Keratinocyte (primary cell): ENCODE measurements at regions not wholly inside any gene's neighbourhood (a gene's known extent, or its start where the extent isn't known, plus 50 kb on each side); places are given as distances from the start of the nearest gene placed in this dataset.

ENCODE experiments used
- DNase-seq: peaks from one replicate; pipeline ENCODE4 v3.0.0-alpha.2; 2011; ENCODE audit warnings: low read depth, missing footprints, low spot score
- FAIRE-seq: peaks from 2 replicates; lab custom pipeline; 2011; peaks lifted over from hg19 to GRCh38; lab: Jason Lieb, UNC
- H2AFZ ChIP-seq: 2 replicates; pipeline ENCODE4 v1.6.0; 2012; ENCODE audit warnings: low read length, control low read depth, inconsistent platforms; ENCODE audit not compliant: control insufficient read depth
- H3K27ac ChIP-seq: 2 replicates; pipeline ENCODE4 v1.5.1; 2011; ENCODE audit warnings: low read length; ENCODE audit not compliant: control insufficient read depth, insufficient read depth
- H3K27me3 ChIP-seq: 3 replicates; pipeline ENCODE4 v1.6.0; 2011; ENCODE audit warnings: low read length; ENCODE audit not compliant: control insufficient read depth, insufficient read depth; ENCODE audit errors: extremely low read depth
- H3K36me3 ChIP-seq, 2 experiments: 2 replicates in 1 of 2; 3 replicates in 1 of 2; pipeline ENCODE4 v1.5.1; 2011; ENCODE audit warnings: low read length in 2 of 2, mild to moderate bottlenecking in 1 of 2; ENCODE audit not compliant: control insufficient read depth in 2 of 2, insufficient read depth in 2 of 2; ENCODE audit errors: extremely low read depth in 1 of 2
- H3K4me1 ChIP-seq: 3 replicates; pipeline ENCODE4 v1.5.1; 2011; ENCODE audit warnings: low read length; ENCODE audit not compliant: control insufficient read depth, insufficient read depth; ENCODE audit errors: extremely low read depth
- H3K4me2 ChIP-seq: 3 replicates; pipeline ENCODE4 v1.6.0; 2011; ENCODE audit warnings: low read depth, low read length; ENCODE audit not compliant: control insufficient read depth, insufficient read depth; ENCODE audit errors: extremely low read depth
- H3K4me3 ChIP-seq, 3 experiments: fragments of 200-600 bp in 1 of 3; sonication (generic) in 1 of 3; 2 replicates in 2 of 3; 3 replicates in 1 of 3; pipeline ENCODE4 v1.5.1; 2011 to 2016; ENCODE audit warnings: low read length in 3 of 3, mild to moderate bottlenecking in 3 of 3, control low read depth in 2 of 3, inconsistent platforms in 1 of 3, low read depth in 1 of 3, mixed read lengths in 1 of 3, mixed run types in 1 of 3, moderate library complexity in 1 of 3; ENCODE audit not compliant: control insufficient read depth in 2 of 3, insufficient read depth in 2 of 3; ENCODE audit errors: extremely low read depth in 1 of 3
- H3K79me2 ChIP-seq: 2 replicates; pipeline ENCODE4 v1.6.0; 2012; ENCODE audit warnings: low read length; ENCODE audit not compliant: control insufficient read depth, insufficient read depth
- H3K9ac ChIP-seq: 3 replicates; pipeline ENCODE4 v1.6.0; 2011; ENCODE audit warnings: low read length; ENCODE audit not compliant: control insufficient read depth, insufficient read depth; ENCODE audit errors: extremely low read depth
- H3K9me1 ChIP-seq: 3 replicates; pipeline ENCODE4 v1.6.0; 2011; ENCODE audit warnings: low read length; ENCODE audit not compliant: control insufficient read depth, insufficient read depth; ENCODE audit errors: extremely low read depth
- H3K9me3 ChIP-seq: 2 replicates; pipeline ENCODE4 v1.5.1; 2012; ENCODE audit warnings: low read depth, low read length; ENCODE audit not compliant: control insufficient read depth
- H4K20me1 ChIP-seq: 3 replicates; pipeline ENCODE4 v1.6.0; 2011; ENCODE audit warnings: low read length; ENCODE audit not compliant: control insufficient read depth, insufficient read depth; ENCODE audit errors: extremely low read depth
- CTCF ChIP-seq, 3 experiments: IDR thresholded peaks in 1 of 3; conservative IDR thresholded peaks in 1 of 3; optimal IDR thresholded peaks in 1 of 3; 2 replicates in 2 of 3; 3 replicates in 1 of 3; pipeline versions ENCODE3 to v1.5.1; 2011; ENCODE audit warnings: low read length in 3 of 3, mild to moderate bottlenecking in 3 of 3, moderate library complexity in 2 of 3, control low read depth in 1 of 3, inconsistent platforms in 1 of 3; ENCODE audit not compliant: insufficient read depth in 2 of 3; ENCODE audit errors: extremely low read depth in 1 of 3
- EZH2 ChIP-seq: IDR thresholded peaks from one replicate; pipeline ENCODE4 v1.6.1; 2012; ENCODE audit warnings: inconsistent platforms, mild to moderate bottlenecking, low read length, moderate library complexity
- dilution Hi-C: fragments of 300-500 bp; cut with MboI; formaldehyde crosslinking; loops from one replicate; pipeline ENCODE4 v1.7.0; 2020; ENCODE audit warnings: low sequenced_read_pairs; ENCODE audit not compliant: extremely low pct_ligation_motif_present

GRCh38 chr7:54622696-54623309 is 80.6 kb downstream of the VSTM2A start:
- Histone ChIP-seq H4K20me1 (no peaks in the 10 kb centered on the region), H3K4me3 (no peak overlapping the region), H3K4me1 (no peaks in the 10 kb centered on the region), H2AFZ (no peak overlapping the region), H3K9me1 (no peaks in the 10 kb centered on the region), H3K27me3 (no peaks in the 10 kb centered on the region), H3K9ac (no peak overlapping the region), H3K27ac (no peak overlapping the region), H3K4me2 (no peak overlapping the region), H3K79me2 (no peaks in the 10 kb centered on the region), H3K9me3 (no peaks in the 10 kb centered on the region), H3K36me3 (no peaks in the 10 kb centered on the region)
- DNase-seq = no peak
- no peak for TF ChIP-seq EZH2
- no peak for TF ChIP-seq CTCF (optimal IDR thresholded peaks at IDR 0.05 in 1 of 3, IDR thresholded peaks at IDR 0.05 in 1 of 3, conservative IDR thresholded peaks at IDR 0.05 in 1 of 3; ENCODE audit: extremely low read depth in 1 of 3, insufficient read depth in 2 of 3, low read length in 3 of 3)
- no peak for FAIRE-seq
- dilution Hi-C loops = no loop called here
